ENCODE measurements at regions not wholly inside any gene's neighbourhood (a gene's known extent, or its start where the extent isn't known, plus 50 kb on each side); places are given as distances from the start of the nearest gene placed in this dataset.

- no CpG with 5 or more reads among the region's 3 CpGs for WGBS (ENCODE audit: extremely low coverage, insufficient read length, low lambda C conversion rate)
- H2BK15ac ChIP-seq (ENCODE audit: low read depth, low read length): no peak overlapping the region
- H3K4me2 ChIP-seq (ENCODE audit: insufficient read depth, insufficient read length, low read length): no peak overlapping the region
- no peak overlapping the region for H3K27ac Mint-ChIP-seq
- H3K79me2 ChIP-seq (ENCODE audit: insufficient read depth, low read length): no peaks in the 10 kb centered on the region
- no peak overlapping the region for H3K18ac ChIP-seq (ENCODE audit: insufficient read length, low read depth, low read length)
- no peak overlapping the region for H3K9ac ChIP-seq (ENCODE audit: extremely low read depth, insufficient read length, low read length)
- no peak overlapping the region for H4K5ac ChIP-seq (ENCODE audit: insufficient read length, low read depth, low read length)
- no peak overlapping the region for H4K91ac ChIP-seq (ENCODE audit: insufficient read length, low read depth, low read length)
- no peak overlapping the region for H3K23ac ChIP-seq (ENCODE audit: insufficient read length, low read depth, low read length)
- H2BK20ac ChIP-seq (ENCODE audit: low read depth, low read length, poor library complexity, severe bottlenecking): no peak overlapping the region
- H3K9me3 Mint-ChIP-seq: peaks cover 4 to 8% of the 10 kb centered on the region in 2 experiments; a peak in 3 of 5 replicates
- no peaks in the 10 kb centered on the region; the same call in 1 of the 2 replicates for H3K4me1 ChIP-seq (ENCODE audit: insufficient read depth, low read length)
- no peak overlapping the region for H3K4me3 Mint-ChIP-seq
- H3K9me3 ChIP-seq (ENCODE audit: control insufficient read depth, low read depth, low read length): no peaks in the 10 kb centered on the region
- peaks cover 0 to 5% (median 0%) of the 10 kb centered on the region in 3 experiments; a peak in 2 of 7 replicates for H3K36me3 Mint-ChIP-seq (ENCODE audit: insufficient read depth in 1 of 3, low read depth in 3 of 3)
- no peak overlapping the region for H3K4ac ChIP-seq (ENCODE audit: low read depth, low read length)
- H4K8ac ChIP-seq (replicated peaks; ENCODE audit: insufficient read length, low read depth, low read length): no peak overlapping the region
- H3K14ac ChIP-seq (ENCODE audit: insufficient read depth, low read length): no peak overlapping the region
- no peak overlapping the region for H2AK5ac ChIP-seq (ENCODE audit: insufficient read length, low read length)
- H3K27ac ChIP-seq (ENCODE audit: insufficient read length, low read depth, low read length): no peak overlapping the region
- TF ChIP-seq CTCF (conservative IDR thresholded peaks at IDR 0.05): no peak
- no peak for DNase-seq
- H2BK12ac ChIP-seq (ENCODE audit: insufficient read length, low read depth, low read length): no peak overlapping the region
- H3K4me1 Mint-ChIP-seq: peaks cover 42 to 45% of the 10 kb centered on the region in 2 experiments
- no peak overlapping the region for H2BK120ac ChIP-seq (ENCODE audit: low read depth, low read length, poor library complexity, severe bottlenecking)
- no peak overlapping the region for H2AFZ ChIP-seq (ENCODE audit: low read length)
- H3K79me1 ChIP-seq (ENCODE audit: insufficient read depth, low read depth, low read length, poor library complexity, severe bottlenecking): no peaks in the 10 kb centered on the region
- no peaks in the 10 kb centered on the region for H3K27me3 ChIP-seq (ENCODE audit: insufficient read depth, low read length)
- H3K27me3 Mint-ChIP-seq (ENCODE audit: low read depth): no peaks in the 10 kb centered on the region
- no peak overlapping the region for H2BK5ac ChIP-seq (ENCODE audit: insufficient read length, low read length)
- H4K20me1 ChIP-seq (ENCODE audit: control insufficient read depth, insufficient read depth, insufficient read length): no peaks in the 10 kb centered on the region
- no peak overlapping the region for H3K56ac ChIP-seq (ENCODE audit: insufficient read length, low read depth, low read length)
- H3T11ph ChIP-seq (ENCODE audit: low read length): no peak overlapping the region
- H3K23me2 ChIP-seq (ENCODE audit: insufficient read length, low read depth, low read length, poor library complexity, severe bottlenecking): no peaks in the 10 kb centered on the region
Measured at GRCh38 chr12:22919883-22920282, 294.9 kb downstream of the ETNK1 start.
